ENCODE measurements at regions not wholly inside any gene's neighbourhood (a gene's known extent, or its start where the extent isn't known, plus 50 kb on each side); places are given as distances from the start of the nearest gene placed in this dataset.

DNA sequence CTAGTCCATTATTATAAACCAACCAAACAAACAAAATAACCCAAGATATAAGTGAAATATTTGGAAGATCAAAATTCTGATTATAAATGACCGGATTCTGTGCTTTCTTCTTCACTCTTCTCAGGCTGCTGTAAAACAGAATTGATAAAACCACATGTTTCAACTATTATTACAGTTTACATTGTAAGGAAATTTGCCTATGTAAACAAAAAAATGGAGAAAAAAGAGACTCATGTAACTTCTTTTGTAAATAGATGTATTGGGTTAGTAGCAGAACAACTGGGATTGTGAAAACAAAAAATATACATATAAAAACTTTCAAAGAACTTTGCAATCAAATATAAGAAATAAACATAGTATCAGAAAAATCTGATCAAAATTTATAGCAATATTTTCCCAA lies 295.2 kb upstream of the CCDC179 start:
- TF ChIP-seq, protein P1, sequence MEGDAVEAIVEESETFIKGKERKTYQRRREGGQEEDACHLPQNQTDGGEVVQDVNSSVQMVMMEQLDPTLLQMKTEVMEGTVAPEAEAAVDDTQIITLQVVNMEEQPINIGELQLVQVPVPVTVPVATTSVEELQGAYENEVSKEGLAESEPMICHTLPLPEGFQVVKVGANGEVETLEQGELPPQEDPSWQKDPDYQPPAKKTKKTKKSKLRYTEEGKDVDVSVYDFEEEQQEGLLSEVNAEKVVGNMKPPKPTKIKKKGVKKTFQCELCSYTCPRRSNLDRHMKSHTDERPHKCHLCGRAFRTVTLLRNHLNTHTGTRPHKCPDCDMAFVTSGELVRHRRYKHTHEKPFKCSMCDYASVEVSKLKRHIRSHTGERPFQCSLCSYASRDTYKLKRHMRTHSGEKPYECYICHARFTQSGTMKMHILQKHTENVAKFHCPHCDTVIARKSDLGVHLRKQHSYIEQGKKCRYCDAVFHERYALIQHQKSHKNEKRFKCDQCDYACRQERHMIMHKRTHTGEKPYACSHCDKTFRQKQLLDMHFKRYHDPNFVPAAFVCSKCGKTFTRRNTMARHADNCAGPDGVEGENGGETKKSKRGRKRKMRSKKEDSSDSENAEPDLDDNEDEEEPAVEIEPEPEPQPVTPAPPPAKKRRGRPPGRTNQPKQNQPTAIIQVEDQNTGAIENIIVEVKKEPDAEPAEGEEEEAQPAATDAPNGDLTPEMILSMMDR (IDR thresholded peaks at IDR 0.05; ENCODE audit: insufficient read depth, low read depth, low read length, missing control alignments) = no peak
- H3K4me3 ChIP-seq (ENCODE audit: low read length) = no peak overlapping the region
- DNase-seq (ENCODE audit: low read depth) = no peak

DNA sequence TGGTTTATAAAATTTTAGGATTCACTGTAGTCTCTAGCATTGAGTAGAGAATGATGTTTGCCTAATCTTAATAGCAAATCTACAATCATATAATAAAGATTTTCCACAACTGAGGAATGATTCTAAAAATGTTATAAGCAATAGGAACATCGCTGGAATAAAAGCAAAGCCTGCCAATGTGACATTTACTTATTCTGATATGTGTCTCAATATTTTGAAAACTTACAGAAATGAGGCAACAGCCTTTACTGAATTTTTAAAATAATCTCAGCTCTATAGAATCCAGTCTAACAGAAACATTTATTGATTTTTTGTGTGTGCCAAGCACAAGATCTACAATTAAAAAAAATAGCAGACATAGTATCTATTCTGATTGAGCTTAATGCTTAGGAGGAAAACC lies 303.7 kb upstream of the CCDC179 start:
- DNase-seq (ENCODE audit: low read depth) = no peak
- TF ChIP-seq, protein P1 (IDR thresholded peaks at IDR 0.05; ENCODE audit: insufficient read depth, low read depth, low read length, missing control alignments) = no peak
- H3K4me3 ChIP-seq (ENCODE audit: low read length) = no peak overlapping the region

DNA sequence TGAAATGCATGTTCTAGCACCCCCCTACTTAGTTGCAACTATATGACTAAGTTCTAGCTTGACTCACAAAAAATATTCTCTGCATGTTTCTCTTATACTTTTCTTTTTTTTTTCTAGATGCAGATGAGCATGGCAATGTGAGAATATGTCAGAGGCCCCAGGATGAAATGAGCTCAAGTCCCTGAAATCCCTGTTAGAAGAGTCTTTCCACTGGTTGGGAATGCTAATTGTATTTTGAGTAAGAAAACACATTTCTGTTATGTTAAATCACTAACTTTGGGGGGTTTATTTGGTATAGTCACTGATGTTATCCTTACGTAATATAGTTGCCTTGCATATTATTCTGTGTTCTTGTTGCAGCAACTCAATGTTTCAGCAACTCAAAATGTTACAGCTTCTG lies 306.1 kb upstream of the CCDC179 start:
- DNase-seq (ENCODE audit: low read depth) = no peak
- no peak overlapping the region for H3K4me3 ChIP-seq (ENCODE audit: low read length)
- TF ChIP-seq, protein P1 (IDR thresholded peaks at IDR 0.05; ENCODE audit: insufficient read depth, low read depth, low read length, missing control alignments) = no peak

DNA sequence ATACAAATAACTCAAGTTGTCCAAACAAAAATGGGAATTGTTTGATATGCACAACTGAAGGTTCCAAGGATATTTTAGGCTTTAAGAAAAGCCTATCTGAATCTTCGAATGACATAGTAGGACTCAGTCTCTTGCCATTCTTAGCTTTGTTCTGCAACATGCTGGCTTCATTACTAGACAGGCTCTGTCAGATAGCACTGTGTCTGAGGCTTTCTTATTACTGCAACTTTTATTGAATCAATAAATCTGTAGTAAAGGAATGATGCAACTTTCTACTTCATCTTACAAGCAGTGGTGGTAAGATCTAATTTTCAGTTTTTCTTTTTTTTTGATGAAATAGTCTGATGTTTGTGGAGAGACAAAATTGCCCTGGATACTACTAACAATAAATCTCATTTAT lies 319.3 kb upstream of the CCDC179 start:
- TF ChIP-seq, protein P1 (IDR thresholded peaks at IDR 0.05; ENCODE audit: insufficient read depth, low read depth, low read length, missing control alignments) = no peak
- DNase-seq (ENCODE audit: low read depth) = no peak
- H3K4me3 ChIP-seq (ENCODE audit: low read length) = no peak overlapping the region

DNA sequence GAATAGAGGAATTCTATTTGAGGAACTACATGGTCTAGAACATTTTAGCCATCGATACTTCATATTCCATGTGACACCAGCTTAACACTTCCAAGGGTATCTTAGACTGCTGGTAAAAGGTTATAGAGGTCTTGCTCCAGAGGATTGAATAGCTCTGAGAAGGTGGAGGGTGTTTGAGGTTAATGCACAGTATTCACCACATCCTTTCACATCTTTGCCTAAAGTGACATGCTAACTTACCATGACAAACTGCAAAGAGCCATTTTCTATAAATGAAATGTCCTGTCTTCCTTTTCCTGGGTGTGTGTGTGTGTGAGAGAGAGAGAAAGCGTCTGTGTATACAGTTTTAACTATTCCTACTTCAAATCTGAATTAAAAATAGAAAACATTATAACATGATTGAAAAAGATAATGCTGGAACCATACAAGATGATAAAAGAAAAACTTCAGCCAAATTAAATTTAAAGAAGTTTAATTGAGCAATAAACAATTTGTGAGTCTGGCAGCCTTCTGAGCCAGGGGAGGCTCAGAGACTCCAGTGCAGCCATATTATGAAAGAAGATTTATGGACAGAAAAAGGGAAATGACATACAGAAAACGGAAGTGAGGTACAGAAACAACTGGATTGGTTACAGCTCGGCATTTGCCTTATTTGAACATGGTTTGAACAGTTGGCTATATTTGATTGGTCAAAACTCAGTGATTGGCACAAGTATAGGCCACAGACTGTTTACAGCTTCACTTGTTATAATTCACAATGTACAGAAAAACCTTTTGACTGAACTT lies 320.9 kb upstream of the CCDC179 start:
- TF ChIP-seq, protein P1 (IDR thresholded peaks at IDR 0.05; ENCODE audit: insufficient read depth, low read depth, low read length, missing control alignments) = no peak
- H3K4me3 ChIP-seq (ENCODE audit: low read length) = no peak overlapping the region
- no peak for DNase-seq (ENCODE audit: low read depth)

DNA sequence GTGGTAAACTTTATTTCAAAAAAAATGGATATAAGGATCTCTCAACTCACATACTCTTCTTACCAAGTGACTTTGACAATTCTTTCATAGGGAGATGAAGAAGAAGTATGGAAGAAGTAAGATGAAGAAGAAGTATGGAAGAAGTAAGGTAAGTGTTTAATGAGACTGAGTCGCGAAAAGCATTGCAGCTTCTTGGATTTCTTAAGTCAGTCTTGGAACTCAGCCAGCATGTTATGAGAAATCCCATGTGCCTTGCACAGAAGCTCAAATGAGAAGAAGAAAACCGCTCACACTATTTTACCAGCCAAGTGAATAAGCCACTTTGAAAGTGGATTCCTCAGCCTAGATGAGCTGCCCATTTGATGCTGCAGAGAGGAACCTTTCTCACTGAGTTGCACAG lies 332.0 kb upstream of the CCDC179 start:
- peak; percentile 60 for DNase-seq (ENCODE audit: low read depth)
- TF ChIP-seq, protein P1 (IDR thresholded peaks at IDR 0.05; ENCODE audit: insufficient read depth, low read depth, low read length, missing control alignments) = no peak
- no peak overlapping the region for H3K4me3 ChIP-seq (ENCODE audit: low read length)
